ENCODE measurements at regions not wholly inside any gene's neighbourhood (a gene's known extent, or its start where the extent isn't known, plus 50 kb on each side); places are given as distances from the start of the nearest gene placed in this dataset.

GRCh38 chr12:58794859-58795258 is 125.4 kb downstream of the LRIG3 start:
- TF ChIP-seq GABPA (IDR thresholded peaks at IDR 0.05; ENCODE audit: low read depth) (no peak), CTCF (IDR thresholded peaks at IDR 0.05; ENCODE audit: insufficient read depth, low read length) (no peak), SPI1 (IDR thresholded peaks at IDR 0.05; ENCODE audit: borderline replicate concordance, low read depth) (no peak), POLR2AphosphoS5 (IDR thresholded peaks at IDR 0.05; ENCODE audit: low read depth) (no peak), REST (IDR thresholded peaks at IDR 0.05; ENCODE audit: insufficient replicate concordance, low read depth) (no peak)

Data from HL-60 (cell line).